SK-N-SH (cell line): ENCODE measurements at regions not wholly inside any gene's neighbourhood (a gene's known extent, or its start where the extent isn't known, plus 50 kb on each side); places are given as distances from the start of the nearest gene placed in this dataset.

ENCODE experiments used
- CTCF ChIA-PET: fragments of 300-600, 350-600 bp; formaldehyde crosslinking; extraction: SDS; loops from one replicate; lab custom pipeline; 2021; lab: Yijun Ruan, JAX
- POLR2A ChIA-PET: fragments of 350-600 bp; sonication (Branson Sonifier 250); formaldehyde crosslinking; extraction: SDS; loops from one replicate; lab custom pipeline; 2020; ENCODE audit warnings: antibody characterized with exemption, inconsistent platforms; lab: Yijun Ruan, JAX
- DNase-seq: peaks from one replicate; pipeline ENCODE4 v3.0.0; 2012
- H2AFZ ChIP-seq: fragments of 200-600 bp; sonication (generic); 2 replicates; pipeline ENCODE4 v1.8.1; 2016; ENCODE audit warnings: antibody characterized with exemption, mild to moderate bottlenecking, low read depth
- H3F3A ChIP-seq: fragments of 200-600 bp; sonication (generic); replicated peaks from 2 replicates; pipeline ENCODE3; 2016; ENCODE audit warnings: antibody characterized with exemption, mild to moderate bottlenecking; ENCODE audit not compliant: insufficient read depth
- H3K27ac ChIP-seq, 2 experiments: fragments of 200-500 bp in 1 of 2; fragments of 200-600 bp in 1 of 2; sonication (Bioruptor generic) in 1 of 2; sonication (generic), shearing (Covaris generic) in 1 of 2; 2 replicates each; pipeline versions ENCODE4 v1.5.1 to v1.6.1; 2014 to 2016; ENCODE audit warnings: low read depth in 2 of 2, inconsistent platforms in 1 of 2, low read length in 1 of 2, mild to moderate bottlenecking in 1 of 2, mixed read lengths in 1 of 2
- H3K27me3 ChIP-seq: fragments of 200-600 bp; sonication (generic), shearing (Covaris generic); 2 replicates; pipeline ENCODE4 v1.6.1; 2016; ENCODE audit warnings: mixed run types; ENCODE audit not compliant: insufficient read depth
- H3K36me3 ChIP-seq, 2 experiments: fragments of 200-500 bp in 1 of 2; fragments of 200-600 bp in 1 of 2; sonication (Bioruptor generic) in 1 of 2; sonication (generic) in 1 of 2; replicated peaks in 1 of 2; 2 replicates each; pipeline versions ENCODE3 to v1.5.1; 2014 to 2016; ENCODE audit warnings: low read length in 1 of 2, mild to moderate bottlenecking in 1 of 2; ENCODE audit not compliant: insufficient read depth in 2 of 2, control insufficient read depth in 1 of 2
- H3K4me1 ChIP-seq, 2 experiments: fragments of 200-500 bp in 1 of 2; fragments of 200-600 bp in 1 of 2; sonication (Bioruptor generic) in 1 of 2; sonication (generic), shearing (Covaris generic) in 1 of 2; 2 replicates each; pipeline versions ENCODE4 v1.5.1 to v1.6.1; 2014 to 2016; ENCODE audit warnings: low read depth in 1 of 2, low read length in 1 of 2, mixed run types in 1 of 2; ENCODE audit not compliant: insufficient read depth in 2 of 2, control insufficient read depth in 1 of 2
- H3K4me2 ChIP-seq: fragments of 200-600 bp; sonication (generic), shearing (Covaris generic); 2 replicates; pipeline ENCODE4 v1.6.1; 2017; ENCODE audit warnings: mixed run types
- H3K4me3 ChIP-seq, 2 experiments: fragments of 200-500 bp in 1 of 2; fragments of 200-600 bp in 1 of 2; sonication (Bioruptor generic) in 1 of 2; sonication (generic), shearing (Covaris generic) in 1 of 2; 2 replicates each; pipeline versions ENCODE4 v1.5.1 to v1.8.1; 2014 to 2016; ENCODE audit warnings: low read depth in 2 of 2, inconsistent platforms in 1 of 2, low read length in 1 of 2, mild to moderate bottlenecking in 1 of 2, mixed read lengths in 1 of 2, moderate library complexity in 1 of 2
- H3K79me2 ChIP-seq: fragments of 200-600 bp; sonication (generic); 2 replicates; pipeline ENCODE4 v1.8.1; 2017; ENCODE audit warnings: mild to moderate bottlenecking; ENCODE audit not compliant: insufficient read depth
- H3K9ac ChIP-seq: fragments of 200-600 bp; sonication (generic); 2 replicates; pipeline ENCODE4 v1.6.1; 2017; ENCODE audit warnings: mixed run types
- H3K9me2 ChIP-seq: fragments of 200-600 bp; sonication (generic); 2 replicates; pipeline ENCODE4 v1.6.1; 2017; ENCODE audit warnings: mixed run types
- H3K9me3 ChIP-seq: fragments of 200-600 bp; sonication (generic); 2 replicates; pipeline ENCODE4 v1.6.1; 2017; ENCODE audit warnings: mixed run types, mild to moderate bottlenecking, moderate library complexity
- H4K20me1 ChIP-seq: fragments of 200-600 bp; sonication (generic); 2 replicates; pipeline ENCODE4 v1.6.1; 2017; ENCODE audit warnings: mild to moderate bottlenecking, mixed run types; ENCODE audit not compliant: insufficient read depth
- CHD2 ChIP-seq: fragments of 150-350 bp; IDR thresholded peaks from 2 replicates; pipeline ENCODE4 v1.6.1; 2018; ENCODE audit warnings: low read length; ENCODE audit not compliant: partially characterized antibody
- EP300 ChIP-seq, 2 experiments: IDR thresholded peaks; 2 replicates each; pipeline versions ENCODE4 v1.4.0 to v1.6.1; 2012; ENCODE audit warnings: borderline replicate concordance in 1 of 2, low read depth in 1 of 2, low read length in 1 of 2
- EZH2phosphoT487 ChIP-seq: fragments of 200-600 bp; sonication (generic); IDR thresholded peaks from 2 replicates; pipeline ENCODE4 v1.6.1; 2017; ENCODE audit warnings: low read depth, mixed run types, mild to moderate bottlenecking, antibody characterized with exemption, moderate library complexity, borderline replicate concordance
- IRF3 ChIP-seq: fragments of 150-350 bp; IDR thresholded peaks from 2 replicates; pipeline ENCODE4 v1.6.1; 2016; ENCODE audit warnings: mild to moderate bottlenecking, low read depth, low read length
- NRF1 ChIP-seq: IDR thresholded peaks from 2 replicates; pipeline ENCODE4 v1.6.1; 2012; ENCODE audit warnings: low read depth, mild to moderate bottlenecking, low read length
- PBX3 ChIP-seq: IDR thresholded peaks from 2 replicates; pipeline ENCODE4; 2012
- REST ChIP-seq: IDR thresholded peaks from 2 replicates; pipeline ENCODE4 v1.6.1; 2012; ENCODE audit warnings: mild to moderate bottlenecking, low read depth, low read length, moderate library complexity
- TCF12 ChIP-seq: IDR thresholded peaks from 2 replicates; pipeline ENCODE4 v1.4.0; 2012
- TEAD4 ChIP-seq: IDR thresholded peaks from 2 replicates; pipeline ENCODE4 v1.4.0; 2012; ENCODE audit warnings: mild to moderate bottlenecking, borderline replicate concordance; ENCODE audit not compliant: insufficient read depth
- USF1 ChIP-seq: IDR thresholded peaks from 2 replicates; pipeline ENCODE4 v1.4.0; 2012; ENCODE audit warnings: low read depth, borderline replicate concordance
- WGBS: methylation state at CpG from one replicate; pipeline ENCODE4 v1.1.6; 2017; ENCODE audit warnings: low lambda C conversion rate; 5-methylcytosine and 5-hydroxymethylcytosine counted together

GRCh38 chr5:4906786-4907185 is 233.3 kb upstream of the ADAMTS16 start:
- Histone ChIP-seq H3K9me2 (no peaks in the 10 kb centered on the region), H3K4me1 (peaks cover 0 to 10% of the 10 kb centered on the region in 2 experiments; a peak in 1 of 4 replicates), H3K27me3 (no peaks in the 10 kb centered on the region), H3F3A (no peaks in the 10 kb centered on the region), H3K36me3 (no peaks in the 10 kb centered on the region), H4K20me1 (no peaks in the 10 kb centered on the region), H3K4me2 (no peak overlapping the region), H3K79me2 (no peaks in the 10 kb centered on the region), H3K9ac (no peak overlapping the region), H2AFZ (no peak overlapping the region), H3K4me3 (no peak overlapping the region), H3K9me3 (no peaks in the 10 kb centered on the region), H3K27ac (no peak overlapping the region)
- TF ChIP-seq TEAD4, result no peak
- TF ChIP-seq NRF1, result no peak
- no peak for TF ChIP-seq USF1
- no peak for TF ChIP-seq IRF3
- TF ChIP-seq EP300 (IDR thresholded peaks at IDR 0.05; ENCODE audit: borderline replicate concordance in 1 of 2, low read depth in 1 of 2, low read length in 1 of 2), result no peak
- TF ChIP-seq PBX3, result no peak
- no peak for TF ChIP-seq TCF12
- no peak for TF ChIP-seq REST
- TF ChIP-seq CHD2, result no peak
- no peak for TF ChIP-seq EZH2phosphoT487
- no peak for DNase-seq
- CTCF ChIA-PET, result interaction anchor here (0.8 kb wide), 1 partner anchor 57 kb away, joined by 4 read pairs; no protein-coding TSS in a partner anchor
- 42% methylated on average over 1 of the region's 1 CpG for WGBS
- POLR2A ChIA-PET, result no interaction called here

- Histone ChIP-seq H3K79me2 (no peaks in the 10 kb centered on the region), H3F3A (no peaks in the 10 kb centered on the region), H3K4me2 (no peak overlapping the region), H3K27me3 (no peaks in the 10 kb centered on the region), H3K27ac (no peak overlapping the region), H3K9me2 (no peaks in the 10 kb centered on the region), H2AFZ (no peak overlapping the region), H3K4me3 (no peak overlapping the region), H3K9ac (no peak overlapping the region), H3K4me1 (peaks cover 0 to 16% of the 10 kb centered on the region in 2 experiments; a peak in 1 of 4 replicates), H3K36me3 (no peaks in the 10 kb centered on the region), H4K20me1 (no peaks in the 10 kb centered on the region), H3K9me3 (no peaks in the 10 kb centered on the region)
- POLR2A ChIA-PET, result no interaction called here
- CTCF ChIA-PET, result no interaction called here
- no peak for DNase-seq
- 23% methylated on average over 3 of the region's 3 CpGs for WGBS
- TF ChIP-seq TCF12 (no peak), PBX3 (no peak), EZH2phosphoT487 (no peak), CHD2 (no peak)
Observed at GRCh38 chr5:4907571-4907970, 232.6 kb upstream of the ADAMTS16 start.
